GM13977 (cell line): ENCODE measurements at regions not wholly inside any gene's neighbourhood (a gene's known extent, or its start where the extent isn't known, plus 50 kb on each side); places are given as distances from the start of the nearest gene placed in this dataset.
"Not testable (repeated sequence)": the region's sequence is repeated elsewhere in the genome, so short reads cannot be mapped to it uniquely, and the experiment has no call there.

Experiments
- DNase-seq: peaks from one replicate; pipeline ENCODE4 v3.0.0; 2012; ENCODE audit warnings: low spot score
- CTCF ChIP-seq: IDR thresholded peaks from 2 replicates; pipeline ENCODE4 v1.5.1; 2012; ENCODE audit warnings: mild to moderate bottlenecking, control low read depth; ENCODE audit not compliant: insufficient read depth; ENCODE audit errors: extremely low read depth, missing control alignments
- in situ Hi-C: fragments of 300-500 bp; cut with MboI; formaldehyde crosslinking; loops from one replicate; pipeline ENCODE4 v1.12.0; 2022; ENCODE audit warnings: low sequenced_read_pairs, low pct_unique_long_range_greater_than_20kb, mixed read lengths, inconsistent platforms; ENCODE audit not compliant: unreplicated experiment

- TF ChIP-seq CTCF = no peak
- DNase-seq = no peak
- in situ Hi-C loops = no loop called here
Measured at GRCh38 chr19:22526661-22527272, 104.6 kb upstream of the ZNF98 start.

GRCh38 chr19:22523940-22524339 is 101.8 kb upstream of the ZNF98 start:
- no peak for DNase-seq
- no peak for TF ChIP-seq CTCF
- in situ Hi-C loops = no loop called here

- DNase-seq = not testable (repeated sequence)
Measured at GRCh38 chr19:22519562-22519961, 97.4 kb upstream of the ZNF98 start.

GRCh38 chr19:22519152-22519551 is 97.0 kb upstream of the ZNF98 start:
- no peak for DNase-seq
- in situ Hi-C loops = no loop called here
- TF ChIP-seq CTCF = no peak

More at GRCh38 chr19:22519562-22519961, 97.4 kb upstream of the ZNF98 start:
- in situ Hi-C loops = not testable (repeated sequence)

GRCh38 chr19:22517496-22518411 is 95.6 kb upstream of the ZNF98 start:
- in situ Hi-C loops = no loop called here
- TF ChIP-seq CTCF = no peak
- DNase-seq = no peak

- in situ Hi-C loops = no loop called here
- TF ChIP-seq CTCF = no peak
- DNase-seq = no peak
Measured at GRCh38 chr19:22515435-22515834, 93.3 kb upstream of the ZNF98 start.

GRCh38 chr19:22503524-22503923 is 81.4 kb upstream of the ZNF98 start:
- DNase-seq = no peak
- no peak for TF ChIP-seq CTCF
- in situ Hi-C loops = no loop called here
